ENCODE measurements at regions not wholly inside any gene's neighbourhood (a gene's known extent, or its start where the extent isn't known, plus 50 kb on each side); places are given as distances from the start of the nearest gene placed in this dataset.

- TF ChIP-seq CTCF (IDR thresholded peaks at IDR 0.05; ENCODE audit: low read length) (no peak), EZH2phosphoT487 (IDR thresholded peaks at IDR 0.05; ENCODE audit: low read length) (no peak), EZH2 (optimal IDR thresholded peaks at IDR 0.05; ENCODE audit: low read depth, low read length) (no peak)
These were observed 100.0 kb downstream of the DCAF12L2 start for GRCh38 chrX:126065901-126066660.

Measured in MM.1S (cell line).